ENCODE measurements at regions not wholly inside any gene's neighbourhood (a gene's known extent, or its start where the extent isn't known, plus 50 kb on each side); places are given as distances from the start of the nearest gene placed in this dataset.

DNA sequence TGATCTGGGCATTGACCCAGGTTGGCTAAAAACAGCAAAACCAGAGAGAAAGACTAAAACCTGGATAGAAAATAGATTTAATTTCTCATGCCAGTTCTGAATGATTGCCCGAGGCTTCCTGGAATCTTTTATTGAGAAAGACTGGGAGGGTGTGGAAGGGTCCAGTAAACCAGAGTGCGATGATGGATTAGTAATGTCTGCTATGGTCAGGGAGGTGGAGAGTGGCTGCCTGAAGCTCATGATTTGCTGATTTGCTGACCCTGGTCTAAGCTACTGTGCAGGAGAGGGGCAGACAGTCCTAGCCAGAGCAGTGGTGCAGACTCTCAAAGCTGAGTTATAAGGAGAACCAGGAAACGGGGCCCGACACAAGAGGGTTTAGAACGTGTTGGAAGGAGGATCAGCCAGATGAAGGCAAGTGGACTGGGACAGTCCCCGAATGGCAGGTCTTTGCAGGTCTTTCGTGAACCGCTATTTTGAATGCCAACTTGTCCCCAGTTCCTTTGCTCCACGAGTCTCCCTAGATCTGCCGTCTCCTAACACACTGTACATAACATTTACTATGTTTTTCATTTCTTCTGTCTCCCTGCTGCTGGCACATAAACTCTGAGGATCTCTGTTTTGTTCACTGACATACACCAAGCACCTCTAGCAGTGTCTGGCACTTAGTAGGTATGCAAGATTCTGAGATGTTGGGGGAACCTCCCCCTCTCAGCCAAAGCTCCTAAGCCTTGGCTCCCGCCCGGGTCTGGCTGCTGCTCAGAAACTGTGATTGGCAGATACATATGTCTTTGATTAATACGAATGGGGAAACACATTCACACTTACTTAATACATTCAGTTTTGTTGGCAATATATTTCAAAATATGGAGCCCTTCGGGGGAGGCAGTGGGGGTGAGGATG lies 237.3 kb upstream of the TNRC6C start:
- peak; percentile 10 for DNase-seq

DNA sequence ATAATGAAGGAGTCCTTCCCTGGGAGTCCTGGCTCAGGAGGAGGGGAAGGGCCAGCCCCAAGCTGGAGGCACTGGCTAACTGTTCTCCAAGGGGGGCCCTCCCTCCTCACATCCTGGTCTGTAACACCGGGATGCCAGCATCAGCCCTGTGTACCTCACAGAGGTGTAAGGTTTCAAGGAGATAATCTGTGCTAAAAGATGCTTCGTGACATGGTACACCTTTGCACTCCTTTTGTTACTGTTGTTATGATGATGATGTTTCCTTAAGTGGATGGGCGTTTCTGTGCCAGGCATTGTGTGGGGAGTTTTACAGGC lies 236.7 kb upstream of the TNRC6C start:
- DNase-seq = peak; percentile 9

DNA sequence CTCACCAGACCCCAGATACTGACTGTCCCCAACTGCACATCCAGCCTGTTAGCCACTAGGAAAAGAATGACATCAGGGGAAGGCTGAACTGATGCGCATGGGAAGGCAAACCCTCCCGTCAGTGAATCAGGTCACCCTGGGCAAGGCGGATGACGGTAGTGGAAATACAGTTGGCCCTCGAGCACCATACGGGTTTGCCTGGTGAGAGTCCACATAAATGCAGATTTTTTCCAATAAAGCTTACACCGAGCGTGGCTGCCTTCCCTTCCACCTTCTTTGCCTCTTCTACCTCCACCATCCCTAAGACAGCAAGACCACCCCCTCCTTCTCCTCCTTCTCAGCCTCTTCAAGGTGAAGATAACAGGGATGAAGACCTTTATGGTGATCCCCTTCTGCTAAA lies 236.1 kb upstream of the TNRC6C start:
- peak; percentile 10 for DNase-seq

DNA sequence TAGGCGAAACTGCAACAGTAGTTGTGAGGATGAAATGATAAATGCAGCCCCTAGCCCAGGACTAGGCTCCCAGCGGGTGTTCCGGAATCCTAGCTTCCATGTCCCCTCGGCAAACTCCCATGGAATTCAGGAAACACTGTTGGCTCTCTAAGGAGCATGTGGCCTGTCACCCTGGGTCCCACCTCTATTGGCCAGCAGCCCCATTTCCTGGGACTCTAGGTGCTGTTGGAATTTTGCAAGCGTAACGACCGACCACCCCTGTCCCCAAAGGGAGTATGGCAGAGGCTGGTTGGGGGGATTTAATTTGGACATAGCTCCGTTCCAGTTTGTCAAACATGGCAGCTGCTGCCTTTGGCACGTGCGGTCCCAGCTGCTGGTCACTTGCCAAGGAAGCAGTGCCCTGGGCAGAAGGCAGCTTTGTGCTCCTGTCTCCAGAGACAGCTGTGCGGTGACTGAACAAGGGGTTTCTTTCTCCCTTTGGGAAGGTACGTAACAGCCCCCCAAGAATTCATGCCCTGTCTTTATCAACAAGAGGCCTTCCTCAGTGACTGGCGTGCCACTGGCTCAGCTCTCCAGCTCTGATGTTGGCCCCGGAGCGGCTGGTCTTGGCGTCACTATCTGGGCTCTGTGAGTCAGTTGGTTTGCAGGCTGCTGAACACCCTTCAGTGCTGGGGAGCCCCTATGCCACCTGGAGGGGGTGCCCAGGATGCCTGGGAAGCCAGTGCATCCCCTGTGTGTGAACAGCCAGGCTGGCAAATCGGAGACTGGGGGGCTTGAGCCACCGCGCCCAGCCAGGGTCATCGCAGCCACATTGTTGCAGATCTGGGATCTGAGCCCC lies 235.2 kb upstream of the TNRC6C start:
- DNase-seq = peak; percentile 18

DNA sequence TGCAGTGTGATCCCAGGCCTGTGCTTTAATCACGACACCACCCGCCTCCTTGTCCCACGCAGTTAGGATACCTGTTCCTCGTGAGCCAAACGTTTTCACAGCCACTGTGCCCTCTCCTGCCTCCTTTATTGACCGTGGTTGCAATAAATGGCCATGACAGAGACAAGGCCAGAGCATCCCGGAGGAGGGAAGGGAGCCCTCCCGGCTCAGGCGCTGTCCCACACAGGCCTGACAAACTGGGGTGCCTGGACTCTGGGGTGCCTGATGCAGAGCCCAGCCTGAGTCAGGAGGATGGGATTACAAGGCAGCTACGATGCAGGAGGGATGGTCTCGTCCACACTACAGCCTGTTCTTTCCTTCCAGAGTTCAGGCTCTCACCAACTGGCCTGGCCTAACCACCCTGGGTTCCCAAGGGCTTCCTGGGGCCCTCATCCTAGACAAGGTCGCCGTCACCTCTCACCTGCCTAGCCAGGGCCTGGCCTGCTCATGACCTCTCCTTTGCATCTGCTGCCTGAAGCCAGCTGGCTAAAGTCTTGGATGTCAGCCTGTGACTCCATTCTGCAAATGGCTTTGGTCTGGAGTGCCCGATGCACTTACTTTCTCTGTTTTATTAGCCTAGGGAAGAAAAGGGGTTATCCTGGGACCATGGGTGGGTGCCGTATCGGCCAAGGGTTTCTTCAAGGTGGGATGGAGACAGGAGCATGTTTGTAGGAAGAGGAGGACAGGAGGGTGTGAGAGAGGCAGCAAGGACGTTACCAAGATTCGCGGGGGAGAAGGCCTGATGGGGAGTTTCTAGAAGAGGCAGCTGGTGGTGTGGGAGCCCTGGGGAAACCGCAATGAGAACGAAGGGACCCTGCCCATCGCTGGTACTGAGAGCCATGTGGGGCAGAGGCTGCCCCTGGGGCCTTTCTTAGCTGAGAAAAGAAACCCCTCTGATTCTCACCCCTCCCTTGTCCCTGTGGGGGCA lies 234.3 kb upstream of the TNRC6C start:
- DNase-seq = peak; percentile 19

DNA sequence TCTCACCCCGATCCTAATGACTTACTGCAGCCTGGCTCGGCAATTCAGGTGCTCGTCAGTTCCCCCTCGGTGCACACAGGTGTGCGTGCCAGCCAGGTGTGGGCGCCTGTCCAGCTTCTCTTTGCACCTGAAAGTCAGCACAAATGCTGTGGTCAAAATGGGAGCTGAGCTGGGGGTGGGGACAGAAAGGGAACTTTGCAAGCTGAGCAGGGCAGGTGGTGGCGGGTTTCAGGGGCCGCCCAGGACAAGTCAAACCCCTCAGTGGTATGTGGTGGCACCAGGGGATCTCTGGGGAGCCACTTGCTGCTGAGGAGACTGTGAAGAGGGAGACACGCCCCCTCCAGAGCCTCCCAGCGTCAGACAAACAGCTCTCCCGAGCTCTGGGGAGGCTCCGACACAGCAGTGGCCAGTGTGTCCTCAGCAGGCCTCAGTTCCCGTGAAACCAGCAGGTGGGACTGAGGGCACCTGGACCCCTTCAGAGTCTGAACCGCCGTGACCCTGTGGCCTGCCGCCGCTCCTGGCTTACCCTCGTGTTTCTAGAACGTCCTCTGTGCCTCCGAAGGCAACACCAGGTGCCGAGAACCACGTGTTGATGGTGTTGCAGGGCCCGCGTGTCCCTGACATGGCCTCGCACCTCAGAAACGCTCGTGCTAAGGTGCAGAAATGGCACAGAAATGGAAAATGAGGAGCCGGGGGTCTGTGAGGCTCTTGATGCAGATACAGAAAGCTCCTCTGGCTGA lies 233.5 kb upstream of the TNRC6C start:
- DNase-seq = peak; percentile 9

DNA sequence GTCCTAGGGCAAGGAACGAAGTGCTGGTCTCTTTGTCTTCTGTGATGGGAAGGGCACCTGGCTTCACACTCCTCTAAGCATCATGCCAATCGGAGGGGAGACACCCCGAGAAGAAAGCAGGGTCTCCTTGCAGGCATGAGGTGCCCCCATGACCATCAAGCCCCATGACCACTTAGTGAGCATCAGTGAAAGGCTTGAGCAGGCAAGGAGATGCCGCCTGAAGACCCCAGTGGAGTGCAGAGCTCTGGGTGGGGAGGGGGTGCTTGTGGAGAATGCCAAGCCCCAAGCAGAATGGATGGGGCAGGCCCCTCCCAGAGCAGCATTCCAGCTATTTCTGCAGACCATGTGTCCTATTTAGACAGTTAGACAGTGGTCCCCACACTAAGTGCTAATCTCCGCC lies 232.7 kb upstream of the TNRC6C start:
- DNase-seq = peak; percentile 4

DNA sequence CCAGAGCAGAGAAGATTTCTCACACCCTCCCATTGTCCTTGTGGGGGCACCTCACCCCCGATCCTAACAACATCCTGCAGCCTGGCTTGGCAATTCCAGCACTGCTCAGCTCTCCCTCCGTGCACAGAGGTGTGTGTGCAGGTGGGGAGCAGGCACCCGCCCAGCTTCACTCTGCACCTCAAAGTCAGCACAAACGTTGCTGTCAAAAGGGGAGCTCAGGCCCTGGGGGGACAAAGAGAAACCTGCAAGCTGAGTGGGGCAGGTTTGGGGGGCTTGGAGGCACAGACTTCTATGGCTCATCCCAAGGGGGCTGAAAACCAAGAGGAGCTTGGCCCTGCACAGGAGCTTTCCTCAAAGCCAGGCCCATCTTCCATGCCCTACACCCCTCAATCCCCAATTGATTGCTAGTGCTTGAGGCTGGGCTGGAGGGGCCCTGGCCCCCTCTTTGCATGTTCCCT lies 231.9 kb upstream of the TNRC6C start:
- DNase-seq = peak; percentile 17

DNA sequence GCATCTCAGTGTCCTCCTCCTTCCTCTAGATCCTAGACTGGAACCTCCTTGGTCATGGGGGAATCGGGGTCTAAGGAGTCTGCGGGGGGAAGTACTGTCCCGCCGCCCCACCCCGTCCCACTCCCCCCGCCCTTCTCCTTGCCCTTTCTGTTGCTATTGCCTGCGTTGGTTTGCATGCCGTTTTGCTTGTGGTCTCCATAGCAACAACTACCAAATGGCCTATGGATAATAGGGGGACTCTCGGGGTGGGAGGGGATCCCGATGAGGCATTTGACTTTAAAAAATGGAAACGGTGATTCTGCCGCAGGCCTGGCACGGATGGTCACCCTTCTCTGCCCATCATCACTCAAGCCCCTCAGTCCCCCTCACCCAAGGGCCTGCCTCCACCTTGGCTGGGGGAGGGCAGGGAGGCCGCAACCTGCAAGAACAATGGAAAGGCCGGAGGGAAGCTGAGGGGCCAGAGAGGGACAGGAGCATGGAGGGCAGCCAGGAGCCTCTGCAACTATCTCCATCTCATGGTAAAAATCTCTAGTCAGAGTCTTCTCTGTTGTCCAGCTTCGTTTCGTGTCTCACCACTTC lies 231.4 kb upstream of the TNRC6C start:
- peak; percentile 6 for DNase-seq

DNA sequence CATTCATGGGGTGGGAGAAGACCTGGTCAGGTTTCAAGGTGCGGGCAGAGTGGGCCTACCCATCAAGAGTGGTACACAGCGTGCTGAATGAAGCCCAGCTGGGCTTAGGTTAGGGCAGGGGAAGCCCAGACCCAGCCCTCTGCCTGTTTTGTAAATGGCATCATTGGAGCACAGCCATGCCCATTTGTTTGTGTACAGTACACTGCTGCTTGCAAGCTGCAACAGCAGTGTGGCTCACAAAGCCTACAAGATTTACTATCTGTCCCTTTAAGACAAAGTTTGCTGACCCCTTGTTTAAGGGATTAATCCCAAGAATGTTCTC lies 230.1 kb upstream of the TNRC6C start:
- peak; percentile 9 for DNase-seq

DNA sequence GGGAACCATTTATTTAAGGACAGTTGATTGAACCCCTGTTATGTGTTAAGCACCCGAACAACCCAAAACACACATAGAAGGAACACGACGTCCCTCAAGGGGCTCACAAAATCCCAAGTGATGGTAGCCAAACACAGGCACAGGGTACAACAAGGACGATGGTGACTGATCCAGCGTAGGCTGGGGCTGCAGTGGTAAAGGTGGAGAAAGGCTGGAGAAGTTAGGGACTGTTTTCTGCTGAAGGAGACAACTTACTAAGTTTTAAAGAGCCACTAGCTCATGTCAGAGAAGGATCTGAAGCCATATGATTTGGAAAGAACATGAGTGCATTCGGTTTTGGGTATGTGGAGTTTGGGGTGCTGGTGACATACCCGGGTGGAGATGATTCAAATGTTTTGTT lies 229.6 kb upstream of the TNRC6C start:
- peak; percentile 9 for DNase-seq

DNA sequence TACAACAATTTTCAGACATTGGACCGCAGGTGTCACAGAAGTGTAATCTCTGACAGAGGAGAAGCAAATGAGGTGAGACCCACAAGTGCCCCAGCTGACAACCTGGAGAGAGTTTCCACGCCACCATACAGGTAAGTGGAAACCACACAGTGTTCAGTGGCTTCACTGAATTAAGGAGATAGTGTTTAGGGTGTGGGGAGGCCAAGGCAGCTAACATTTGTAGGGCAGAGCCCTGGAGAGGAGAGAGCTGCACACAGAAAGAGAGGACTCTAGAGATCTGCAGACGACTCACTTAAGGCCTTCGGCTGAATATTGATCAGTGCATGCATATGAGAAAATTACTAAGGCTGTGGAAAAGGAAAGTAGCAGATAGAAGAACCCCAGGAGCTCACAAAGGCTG lies 228.9 kb upstream of the TNRC6C start:
- DNase-seq = peak; percentile 9

DNA sequence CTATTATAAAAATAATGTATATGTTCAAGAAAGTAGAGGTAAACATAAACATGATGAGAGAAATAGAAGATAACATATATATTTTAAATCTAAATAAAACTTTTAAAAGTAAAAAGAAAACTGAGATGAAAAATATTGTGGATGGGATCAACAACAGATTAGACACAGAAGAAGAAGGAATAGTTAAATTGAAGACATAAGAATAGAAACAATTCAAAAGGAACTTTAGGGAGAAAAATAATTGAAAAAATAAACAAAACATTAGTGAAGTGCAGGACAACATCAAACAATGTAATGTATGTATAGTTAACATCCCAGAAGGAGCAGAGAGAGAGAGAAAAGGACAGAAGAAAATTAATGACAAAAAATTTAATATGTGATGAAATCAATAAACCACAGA lies 228.1 kb upstream of the TNRC6C start:
- no peak for DNase-seq

DNA sequence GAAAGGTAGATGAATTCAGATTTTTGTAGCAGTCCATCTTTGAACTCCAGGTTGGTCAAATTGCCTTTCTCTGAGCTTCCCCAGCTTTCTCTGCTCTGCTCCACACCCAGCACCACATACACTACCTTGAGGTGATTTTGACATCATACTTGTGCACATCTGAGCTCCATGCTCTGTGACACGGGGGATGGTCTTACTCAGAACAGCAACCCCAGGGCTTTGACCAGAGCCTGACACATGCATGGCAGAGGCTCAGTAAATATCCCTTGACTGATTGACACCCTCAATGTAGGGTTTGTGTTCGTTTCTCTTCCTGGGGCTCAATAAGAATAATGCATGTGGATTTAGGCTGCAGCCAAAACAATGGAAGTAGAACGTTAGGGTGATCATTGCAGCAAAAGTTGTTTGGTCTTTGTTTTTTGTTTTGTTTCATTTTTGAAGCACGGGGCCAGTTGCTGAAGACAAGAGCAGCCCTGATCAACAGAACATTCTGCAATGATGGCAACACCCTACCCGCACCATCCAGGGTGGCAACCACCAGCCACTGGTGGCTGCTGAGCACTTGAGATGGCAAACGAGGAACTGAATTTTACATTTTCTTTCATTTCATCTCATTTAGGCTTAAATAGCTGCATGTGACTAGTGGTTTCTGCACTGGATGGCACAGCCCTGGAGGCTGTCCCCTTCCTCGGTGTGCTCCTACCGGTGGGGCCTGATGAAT lies 224.8 kb upstream of the TNRC6C start:
- DNase-seq = peak; percentile 5

DNA sequence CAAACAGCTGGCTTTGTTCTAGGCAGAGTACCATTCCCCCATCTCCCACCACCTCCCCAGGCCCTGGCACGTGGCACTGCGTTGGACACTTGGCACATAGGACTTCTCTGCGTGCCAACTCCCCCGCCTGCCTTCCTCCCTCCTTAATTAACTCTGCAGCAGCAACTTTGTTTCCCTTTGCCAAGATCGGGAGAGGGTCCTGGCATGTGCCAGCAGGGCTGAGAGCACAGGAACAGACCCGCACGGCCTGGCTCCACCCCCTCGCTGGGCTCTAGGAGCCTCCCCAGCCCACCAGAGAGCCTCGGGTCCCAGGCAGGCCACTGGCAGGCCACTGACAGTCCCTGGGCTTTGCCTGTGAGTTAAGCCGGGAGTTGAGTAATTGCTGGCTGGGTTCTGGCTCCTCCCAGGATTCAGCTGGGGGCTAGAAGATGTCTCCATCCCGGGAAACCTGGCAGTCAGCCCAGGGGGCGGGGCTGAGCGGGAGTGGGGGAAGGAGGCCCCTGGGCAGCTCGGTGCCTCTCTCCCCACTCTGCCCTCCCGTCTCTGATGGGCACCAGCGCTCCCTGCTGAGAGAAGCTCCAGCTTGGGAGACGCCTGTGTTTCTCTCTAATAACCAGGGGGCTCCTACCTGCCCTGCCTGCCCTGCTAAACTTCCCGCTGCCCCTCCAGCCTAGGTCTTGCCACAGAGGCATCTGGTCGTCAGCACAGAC lies 224.0 kb upstream of the TNRC6C start:
- peak; percentile 12 for DNase-seq

DNA sequence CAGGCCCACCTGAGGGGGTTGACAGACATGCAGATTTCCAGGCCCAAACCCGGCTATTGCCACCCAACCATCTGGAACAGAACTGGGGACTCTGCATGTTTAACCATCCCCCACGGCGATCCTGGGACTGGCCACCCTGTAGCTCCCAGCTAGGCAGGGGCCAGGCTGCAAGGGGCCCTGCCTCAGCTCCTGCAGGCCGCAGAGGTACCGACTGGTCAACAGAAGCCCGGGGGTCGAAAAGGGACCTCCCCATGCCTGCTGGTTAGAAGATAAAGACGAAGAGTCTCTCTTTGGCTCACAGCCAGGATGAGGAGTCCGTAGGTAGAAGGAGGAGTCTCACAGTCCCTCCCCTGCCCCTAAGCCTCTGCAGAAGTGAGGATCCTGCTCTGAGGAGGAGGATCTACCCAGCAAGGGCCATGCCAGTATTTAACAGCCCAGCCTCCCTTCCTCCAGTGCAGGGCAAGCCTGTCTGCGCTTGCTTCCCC lies 223.4 kb upstream of the TNRC6C start:
- peak; percentile 12 for DNase-seq

DNA sequence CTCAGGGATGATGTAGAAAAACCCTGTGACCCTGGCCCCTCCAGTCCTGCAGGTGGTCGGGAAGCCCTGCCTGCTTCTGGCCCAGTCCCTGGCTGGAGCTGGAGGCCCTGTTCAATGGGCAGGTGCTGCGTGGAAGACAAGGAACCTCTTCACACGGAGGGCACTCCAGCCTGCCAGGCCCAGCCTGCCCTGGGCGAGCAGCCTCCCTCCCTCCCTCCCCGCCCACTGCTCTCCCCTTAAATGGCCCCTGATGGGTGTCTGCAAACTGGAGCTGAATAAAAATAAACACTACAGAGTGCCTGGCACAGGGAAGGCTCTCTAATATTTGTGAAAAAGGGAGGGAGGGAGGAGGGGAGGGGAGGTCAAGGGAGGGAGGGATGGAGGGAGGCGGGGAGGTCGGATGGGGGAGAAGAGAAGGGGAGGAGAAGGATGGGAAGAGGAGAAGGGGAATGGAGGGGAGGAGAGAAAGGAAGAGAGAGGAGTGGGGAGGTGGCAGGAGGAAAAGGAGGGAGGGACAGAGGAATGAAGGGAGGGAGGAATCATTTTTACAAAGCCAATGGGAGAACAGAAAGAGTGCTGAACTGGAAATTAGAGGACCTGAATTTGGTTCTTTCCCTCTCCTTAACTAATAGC lies 222.8 kb upstream of the TNRC6C start:
- peak; percentile 13 for DNase-seq

DNA sequence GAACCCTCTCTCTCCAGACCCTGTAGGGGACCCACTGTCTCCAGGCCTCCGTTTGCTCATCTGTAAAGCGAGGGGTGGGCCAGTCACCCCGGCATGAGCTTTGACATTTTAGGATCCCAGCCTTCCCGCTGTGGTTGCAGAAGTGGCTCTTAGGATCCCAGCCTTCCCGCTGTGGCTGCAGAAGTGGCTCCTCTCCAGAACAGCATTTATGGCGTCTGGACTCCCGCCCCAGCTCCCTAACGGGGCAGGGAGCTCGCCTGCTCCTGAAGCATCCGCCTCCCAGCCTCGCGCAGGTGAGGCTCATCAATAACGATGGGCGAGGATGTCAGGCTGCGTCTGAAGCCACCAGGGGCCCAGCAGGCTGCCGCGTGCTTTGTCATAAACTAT lies 222.3 kb upstream of the TNRC6C start:
- DNase-seq = peak; percentile 15

DNA sequence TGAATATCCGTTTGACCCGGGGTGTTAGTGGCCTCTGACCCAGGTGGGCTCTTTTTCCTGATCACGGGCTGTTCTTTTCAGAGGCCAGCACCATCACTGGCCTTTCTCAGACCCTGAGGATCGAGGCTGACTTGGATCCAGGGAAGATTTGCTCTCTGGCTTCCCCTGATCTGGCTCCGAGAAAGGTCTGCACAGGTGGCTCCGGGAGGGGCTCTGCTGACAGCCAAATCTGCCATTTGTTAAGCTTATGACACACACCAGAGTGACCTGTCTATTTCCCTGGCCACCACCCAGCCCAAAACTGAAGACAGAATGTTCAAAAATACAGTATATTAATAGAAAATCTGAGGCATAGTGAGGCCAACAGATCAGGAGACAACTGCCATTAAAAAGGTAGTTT lies 221.8 kb upstream of the TNRC6C start:
- DNase-seq = peak; percentile 10

All from stimulated activated CD8-positive, alpha-beta memory T cell treated with anti-CD3 and anti-CD28 coated beads, Interleukin-4, amount 100 ng/mL, for 48 hours (primary cell).